Panc1 (cell line): ENCODE measurements at regions not wholly inside any gene's neighbourhood (a gene's known extent, or its start where the extent isn't known, plus 50 kb on each side); places are given as distances from the start of the nearest gene placed in this dataset.

Experiments
- ATAC-seq: fragments of 200-7000 bp; cut with Tn5 transposase; 2 replicates; pipeline ENCODE4 v1.9.1; 2020; ENCODE audit warnings: mild to moderate bottlenecking, moderate library complexity
- BruUV-seq: library from RNA; stranded (reverse); fragments of 400-500 nt; replicated peaks from 2 replicates; lab custom pipeline; 2021; lab: Mats Ljungman, UMichigan
- CTCF ChIA-PET: fragments of 300-600 bp; sonication (Branson Sonifier 250); formaldehyde crosslinking; loops from one replicate; lab custom pipeline; 2022; ENCODE audit warnings: antibody characterized with exemption; lab: Charles Lee
- POLR2A ChIA-PET: fragments of 300-600 bp; sonication (Branson Sonifier 250); formaldehyde crosslinking; loops from one replicate; lab custom pipeline; 2022; ENCODE audit warnings: antibody characterized with exemption; lab: Charles Lee
- DNase-seq: peaks from one replicate; pipeline ENCODE4 v3.0.0-alpha.2; 2010; ENCODE audit warnings: low read depth, low spot score
- H3K27ac ChIP-seq: 2 replicates; pipeline ENCODE4 v1.5.1; 2011; ENCODE audit warnings: mild to moderate bottlenecking, low read length, inconsistent platforms
- H3K27me3 ChIP-seq: fragments of 200-500 bp; sonication (Bioruptor generic); 2 replicates; pipeline ENCODE4 v1.6.0; 2014; ENCODE audit warnings: low read length, inconsistent platforms; ENCODE audit not compliant: control insufficient read depth, insufficient read depth
- H3K36me3 ChIP-seq: fragments of 200-500 bp; sonication (Bioruptor generic); 2 replicates; pipeline ENCODE4 v1.5.1; 2014; ENCODE audit warnings: inconsistent platforms, mild to moderate bottlenecking, low read length, moderate library complexity; ENCODE audit not compliant: control insufficient read depth, insufficient read depth
- H3K4me1 ChIP-seq: 2 replicates; pipeline ENCODE4 v1.5.1; 2011; ENCODE audit warnings: inconsistent platforms, mild to moderate bottlenecking, low read length, moderate library complexity; ENCODE audit not compliant: control insufficient read depth, insufficient read depth
- H3K4me3 ChIP-seq, 2 experiments: 2 replicates each; pipeline ENCODE4 v1.5.1; 2011 to 2012; ENCODE audit warnings: low read depth in 2 of 2, low read length in 2 of 2, mild to moderate bottlenecking in 2 of 2, inconsistent platforms in 1 of 2, moderate library complexity in 1 of 2
- H3K9me3 ChIP-seq: fragments of 200-500 bp; sonication (Bioruptor generic); 2 replicates; pipeline ENCODE4 v1.5.1; 2014; ENCODE audit warnings: low read depth, mild to moderate bottlenecking, inconsistent platforms, low read length, moderate library complexity; ENCODE audit not compliant: control insufficient read depth, insufficient read depth
- CTCF ChIP-seq: fragments of 450-650 bp; IDR thresholded peaks from 2 replicates; pipeline ENCODE4 v1.5.1; 2017; ENCODE audit warnings: mild to moderate bottlenecking
- POLR2AphosphoS5 ChIP-seq: IDR thresholded peaks from 2 replicates; pipeline ENCODE4 v1.6.1; 2012; ENCODE audit warnings: mild to moderate bottlenecking, low read depth, low read length, moderate library complexity
- SIN3A ChIP-seq: IDR thresholded peaks from 2 replicates; pipeline ENCODE4 v1.6.1; 2012; ENCODE audit warnings: low read depth, mild to moderate bottlenecking, low read length, moderate library complexity, borderline replicate concordance; ENCODE audit not compliant: insufficient read depth
- TCF7L2 ChIP-seq: IDR thresholded peaks from 2 replicates; pipeline ENCODE4 v1.6.1; 2011; ENCODE audit warnings: mild to moderate bottlenecking, low read depth, low read length, inconsistent platforms
- in situ Hi-C: cut with HindIII; loops from 2 replicates; pipeline ENCODE4 v1.10.0; 2016; ENCODE audit warnings: low sequenced_read_pairs, low pct_unique_long_range_greater_than_20kb
- intact Hi-C: fragments of 100-400 bp; cut with micrococcal nuclease; formaldehyde crosslinking; loops from one replicate; pipeline ENCODE4 v1.10.0; 2022; ENCODE audit not compliant: unreplicated experiment
- TF ChIP-seq, protein P1 (sequence below), 2 experiments: IDR thresholded peaks; 2 replicates each; pipeline ENCODE4 v1.6.1; 2011 to 2012; ENCODE audit warnings: low read depth in 2 of 2, control low read depth in 1 of 2, low read length in 1 of 2, mild to moderate bottlenecking in 1 of 2, moderate library complexity in 1 of 2; ENCODE audit not compliant: insufficient read depth in 1 of 2

- TF ChIP-seq SIN3A (no peak), TCF7L2 (no peak), CTCF (no peak)
- TF ChIP-seq, protein P1, sequence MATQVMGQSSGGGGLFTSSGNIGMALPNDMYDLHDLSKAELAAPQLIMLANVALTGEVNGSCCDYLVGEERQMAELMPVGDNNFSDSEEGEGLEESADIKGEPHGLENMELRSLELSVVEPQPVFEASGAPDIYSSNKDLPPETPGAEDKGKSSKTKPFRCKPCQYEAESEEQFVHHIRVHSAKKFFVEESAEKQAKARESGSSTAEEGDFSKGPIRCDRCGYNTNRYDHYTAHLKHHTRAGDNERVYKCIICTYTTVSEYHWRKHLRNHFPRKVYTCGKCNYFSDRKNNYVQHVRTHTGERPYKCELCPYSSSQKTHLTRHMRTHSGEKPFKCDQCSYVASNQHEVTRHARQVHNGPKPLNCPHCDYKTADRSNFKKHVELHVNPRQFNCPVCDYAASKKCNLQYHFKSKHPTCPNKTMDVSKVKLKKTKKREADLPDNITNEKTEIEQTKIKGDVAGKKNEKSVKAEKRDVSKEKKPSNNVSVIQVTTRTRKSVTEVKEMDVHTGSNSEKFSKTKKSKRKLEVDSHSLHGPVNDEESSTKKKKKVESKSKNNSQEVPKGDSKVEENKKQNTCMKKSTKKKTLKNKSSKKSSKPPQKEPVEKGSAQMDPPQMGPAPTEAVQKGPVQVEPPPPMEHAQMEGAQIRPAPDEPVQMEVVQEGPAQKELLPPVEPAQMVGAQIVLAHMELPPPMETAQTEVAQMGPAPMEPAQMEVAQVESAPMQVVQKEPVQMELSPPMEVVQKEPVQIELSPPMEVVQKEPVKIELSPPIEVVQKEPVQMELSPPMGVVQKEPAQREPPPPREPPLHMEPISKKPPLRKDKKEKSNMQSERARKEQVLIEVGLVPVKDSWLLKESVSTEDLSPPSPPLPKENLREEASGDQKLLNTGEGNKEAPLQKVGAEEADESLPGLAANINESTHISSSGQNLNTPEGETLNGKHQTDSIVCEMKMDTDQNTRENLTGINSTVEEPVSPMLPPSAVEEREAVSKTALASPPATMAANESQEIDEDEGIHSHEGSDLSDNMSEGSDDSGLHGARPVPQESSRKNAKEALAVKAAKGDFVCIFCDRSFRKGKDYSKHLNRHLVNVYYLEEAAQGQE (IDR thresholded peaks at IDR 0.05; ENCODE audit: insufficient read depth in 1 of 2, low read depth in 2 of 2, low read length in 1 of 2), result no peak
- BruUV-seq, result no TSS peak
- DNase-seq (no peak), ATAC-seq (no peak)
- H3K36me3 ChIP-seq, result no peaks in the 10 kb centered on the region
- H3K4me1 ChIP-seq, result no peaks in the 10 kb centered on the region
- intact Hi-C loops (no loop called here), in situ Hi-C loops (no loop called here)
- H3K27me3 ChIP-seq, result no peaks in the 10 kb centered on the region; the same call in 1 of the 2 replicates
- H3K9me3 ChIP-seq, result no peaks in the 10 kb centered on the region
- H3K4me3 ChIP-seq, result no peak overlapping the region
- ChIA-PET CTCF (interaction anchor here (0.6 kb wide), 1 partner anchor 267 kb away, joined by 4 read pairs; no protein-coding TSS in a partner anchor), POLR2A (no interaction called here)
- no peak overlapping the region for H3K27ac ChIP-seq
Observed at GRCh38 chr10:128465697-128466096, 339.5 kb upstream of the MKI67 start.

GRCh38 chr10:128466831-128467371, 340.7 kb upstream of the MKI67 start:
- DNase-seq, result no peak
- ChIA-PET POLR2A (no interaction called here), CTCF (no interaction called here)
- no peaks in the 10 kb centered on the region; the same call in 1 of the 2 replicates for H3K27me3 ChIP-seq
- H3K4me1 ChIP-seq, result no peaks in the 10 kb centered on the region
- ATAC-seq, result no peak
- H3K36me3 ChIP-seq, result no peaks in the 10 kb centered on the region
- H3K9me3 ChIP-seq, result no peaks in the 10 kb centered on the region
- TF ChIP-seq, protein P1 (IDR thresholded peaks at IDR 0.05; ENCODE audit: insufficient read depth in 1 of 2, low read depth in 2 of 2, low read length in 1 of 2), result no peak
- TF ChIP-seq TCF7L2, result no peak
- no peak for TF ChIP-seq SIN3A
- TF ChIP-seq POLR2AphosphoS5, result no peak
- no peak for TF ChIP-seq CTCF
- in situ Hi-C loops (no loop called here), intact Hi-C loops (no loop called here)
- H3K27ac ChIP-seq, result no peak overlapping the region
- no peak overlapping the region for H3K4me3 ChIP-seq
- BruUV-seq, result no TSS peak
